NCI-H128 (cell line): ENCODE measurements at regions not wholly inside any gene's neighbourhood (a gene's known extent, or its start where the extent isn't known, plus 50 kb on each side); places are given as distances from the start of the nearest gene placed in this dataset.
"Not testable (repeated sequence)": the region's sequence is repeated elsewhere in the genome, so short reads cannot be mapped to it uniquely, and the experiment has no call there.

Experiments used
- DNase-seq: peaks from one replicate; lab custom pipeline; 2025; ENCODE audit not compliant: unreplicated experiment; lab: John Stamatoyannopoulos, UW

- DNase-seq, result no peak
Observed at GRCh38 chrX:95762716-95763115, 921.9 kb upstream of the DIAPH2 start.

DNA sequence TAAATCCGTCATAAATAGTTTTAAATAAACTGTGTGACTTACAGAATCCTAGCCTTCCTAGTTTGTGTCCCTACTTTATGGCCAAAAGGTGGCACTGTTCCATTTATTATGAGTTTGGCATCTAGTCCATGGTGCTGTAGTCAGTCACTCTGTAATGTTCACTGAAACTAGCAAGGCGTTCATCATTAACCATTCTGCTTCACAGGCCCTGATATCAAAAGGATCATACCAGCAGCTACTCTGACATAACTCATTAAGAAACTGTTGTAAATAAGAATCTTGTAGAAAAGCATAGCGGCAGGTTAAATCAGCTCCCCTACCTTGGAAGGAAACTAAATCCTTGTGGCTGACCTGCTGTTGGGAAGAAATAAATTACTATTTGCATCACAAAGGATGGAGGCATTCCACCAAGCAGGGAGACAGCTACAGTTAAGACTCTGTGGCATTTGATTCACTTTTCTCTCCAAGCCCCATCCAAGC lies 919.6 kb upstream of the DIAPH2 start:
- no peak for DNase-seq

DNA sequence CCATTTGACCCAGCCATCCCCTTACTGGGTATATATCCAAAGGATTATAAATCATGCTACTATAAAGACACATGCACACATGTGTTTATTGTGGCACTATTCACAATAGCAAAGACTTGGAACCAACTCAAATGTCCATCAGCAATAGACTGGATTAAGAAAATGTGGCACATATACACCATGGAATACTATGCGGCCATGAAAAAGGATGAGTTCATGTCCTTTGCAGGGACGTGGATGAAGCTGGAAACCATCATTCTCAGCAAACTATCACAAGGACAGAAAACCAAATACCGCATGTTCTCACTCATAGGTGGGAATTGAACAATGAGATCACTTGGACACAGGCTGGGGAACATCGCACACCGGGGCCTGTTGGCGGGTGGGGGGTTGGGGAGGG lies 913.4 kb upstream of the DIAPH2 start:
- not testable (repeated sequence) for DNase-seq

- no peak for DNase-seq
Observed at GRCh38 chrX:95791876-95792275, 892.8 kb upstream of the DIAPH2 start.

GRCh38 chrX:95797344-95797743 lies 887.3 kb upstream of the DIAPH2 start:
- no peak for DNase-seq

DNA sequence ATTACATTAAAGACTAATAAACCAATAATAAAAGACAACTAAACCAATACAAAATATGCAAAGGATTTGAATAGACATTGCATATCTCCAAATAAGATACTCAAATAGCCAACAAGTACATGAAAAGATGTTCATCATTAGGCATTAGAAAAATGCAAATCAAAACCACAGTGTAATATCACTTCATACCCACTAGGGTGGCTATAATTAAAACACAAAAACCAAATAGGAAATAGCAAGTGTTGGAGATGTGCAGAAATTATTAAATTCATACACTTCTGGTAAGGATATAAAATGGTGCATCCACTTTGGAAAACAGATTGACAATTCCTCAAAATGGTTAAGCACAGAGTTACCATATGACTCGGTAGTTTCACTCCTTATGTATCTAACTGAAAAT lies 860.8 kb upstream of the DIAPH2 start:
- DNase-seq, result no peak

DNA sequence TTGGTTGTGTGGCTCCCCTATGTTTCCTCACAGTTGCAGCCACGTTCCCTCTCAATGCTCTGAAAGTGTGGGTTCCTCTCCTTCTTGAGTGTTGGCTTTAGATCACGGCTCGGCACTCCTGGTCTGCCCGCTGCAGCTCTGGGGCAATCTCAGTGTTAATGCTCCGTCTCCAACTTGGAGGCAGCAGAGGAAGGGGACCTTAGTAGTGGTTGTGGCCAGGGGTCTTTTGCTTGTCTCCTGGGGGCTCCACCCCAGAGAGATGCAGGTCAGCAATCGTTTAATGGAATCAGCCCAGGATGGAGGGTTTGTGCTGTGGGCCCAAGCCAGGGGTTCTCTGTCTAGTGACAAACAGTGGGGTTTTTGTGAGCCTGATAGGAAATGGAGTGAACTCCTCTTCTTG lies 849.4 kb upstream of the DIAPH2 start:
- DNase-seq, result no peak

DNA sequence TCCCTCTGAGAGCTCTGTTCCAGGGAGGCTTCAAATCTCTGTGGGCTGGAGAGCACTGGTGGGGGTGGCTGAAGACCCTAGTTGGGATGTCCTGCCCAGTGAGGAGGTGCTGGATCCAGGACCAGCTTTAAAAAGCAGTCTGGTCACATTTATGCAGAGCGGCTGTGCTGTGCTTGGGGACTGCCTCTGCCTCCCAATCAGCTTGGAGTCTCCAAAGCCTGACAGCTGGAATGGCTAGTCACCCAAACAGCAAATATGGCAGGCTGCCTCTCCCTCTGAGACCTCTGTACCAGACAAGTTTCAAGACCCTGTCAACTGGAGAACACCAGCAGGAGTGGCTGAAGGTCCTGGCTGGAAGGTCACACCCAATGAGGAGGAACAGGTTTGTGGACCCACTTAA lies 848.1 kb upstream of the DIAPH2 start:
- no peak for DNase-seq

GRCh38 chrX:95841863-95842262 lies 842.8 kb upstream of the DIAPH2 start:
- no peak for DNase-seq

DNA sequence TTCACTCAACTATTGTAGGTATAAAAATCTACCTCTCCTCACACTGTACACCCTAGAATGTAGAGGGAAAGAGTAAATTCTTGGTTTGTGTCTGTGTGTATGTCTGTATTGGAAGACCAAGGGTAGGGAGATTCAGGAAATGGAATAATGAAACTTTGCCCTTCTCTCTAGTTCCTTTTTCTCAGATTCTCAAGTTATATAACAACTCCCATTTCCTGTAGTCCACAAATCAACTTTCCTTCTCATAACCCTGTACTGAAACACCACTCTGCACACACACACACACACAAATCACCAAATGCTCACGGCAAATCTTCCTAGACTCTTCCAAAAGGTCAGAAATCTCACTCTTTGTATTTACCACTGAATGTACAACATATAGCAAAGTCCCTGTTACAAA lies 824.5 kb upstream of the DIAPH2 start:
- DNase-seq, result no peak

DNA sequence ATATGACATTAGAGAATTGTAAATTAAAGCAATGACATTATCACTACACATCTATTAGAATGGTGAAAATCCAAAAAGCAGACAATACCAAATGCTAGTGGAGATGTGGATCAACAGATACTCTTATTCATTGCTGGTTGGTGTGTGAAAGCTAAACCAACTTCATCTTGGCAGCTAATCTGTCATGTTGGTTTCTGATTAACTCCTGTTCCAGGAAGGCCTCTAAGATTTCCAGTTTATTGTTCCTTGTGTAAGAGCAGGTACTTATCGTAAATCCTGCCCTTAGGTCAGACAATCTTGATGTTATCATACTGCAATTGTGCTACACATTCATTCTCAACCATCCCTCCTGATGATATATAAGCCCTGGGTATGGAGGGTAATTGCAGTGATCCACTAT lies 809.0 kb upstream of the DIAPH2 start:
- DNase-seq, result no peak

- no peak for DNase-seq
Observed at GRCh38 chrX:95878874-95879273, 805.8 kb upstream of the DIAPH2 start.

DNA sequence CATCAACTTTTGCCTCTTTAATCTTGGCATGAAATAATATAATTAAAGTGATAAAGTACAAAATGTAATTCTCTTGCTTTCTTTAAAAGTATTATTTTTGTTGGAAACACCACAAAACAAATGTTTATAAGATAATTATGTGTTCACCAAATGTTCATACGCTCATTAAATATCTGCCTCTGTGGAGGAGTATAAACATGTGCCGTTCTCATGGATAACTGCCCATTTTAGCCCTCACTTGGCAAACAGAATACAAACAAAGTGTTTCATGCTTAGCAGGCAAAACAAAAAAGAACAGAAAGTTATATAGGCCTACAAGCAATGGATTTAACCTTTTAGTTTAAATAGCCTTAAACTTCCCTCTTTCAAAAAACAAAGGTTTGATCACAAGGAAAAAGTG lies 800.5 kb upstream of the DIAPH2 start:
- no peak for DNase-seq

DNA sequence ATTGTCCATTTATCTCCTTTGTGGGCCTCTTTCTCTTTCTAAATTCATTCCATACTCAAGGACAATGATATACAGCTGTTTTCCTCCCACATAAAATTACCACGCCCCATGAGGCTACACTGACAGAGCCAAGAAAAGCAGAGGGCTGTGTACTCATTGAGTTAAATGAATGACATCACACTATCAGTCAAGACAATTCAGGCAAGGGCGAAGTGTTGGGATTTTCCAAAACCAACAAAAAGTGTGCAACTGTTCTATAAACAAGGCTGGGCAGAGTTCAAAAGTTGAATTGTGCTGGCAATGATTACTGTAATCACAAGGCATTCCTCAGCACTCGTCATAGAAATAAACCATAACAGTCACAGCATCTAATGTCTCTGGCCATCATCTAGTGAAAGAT lies 799.6 kb upstream of the DIAPH2 start:
- DNase-seq, result no peak

GRCh38 chrX:95889279-95889678 lies 795.4 kb upstream of the DIAPH2 start:
- no peak for DNase-seq

GRCh38 chrX:95893636-95894035 lies 791.0 kb upstream of the DIAPH2 start:
- no peak for DNase-seq

- DNase-seq, result no peak
Observed at GRCh38 chrX:95903490-95903889, 781.2 kb upstream of the DIAPH2 start.

DNA sequence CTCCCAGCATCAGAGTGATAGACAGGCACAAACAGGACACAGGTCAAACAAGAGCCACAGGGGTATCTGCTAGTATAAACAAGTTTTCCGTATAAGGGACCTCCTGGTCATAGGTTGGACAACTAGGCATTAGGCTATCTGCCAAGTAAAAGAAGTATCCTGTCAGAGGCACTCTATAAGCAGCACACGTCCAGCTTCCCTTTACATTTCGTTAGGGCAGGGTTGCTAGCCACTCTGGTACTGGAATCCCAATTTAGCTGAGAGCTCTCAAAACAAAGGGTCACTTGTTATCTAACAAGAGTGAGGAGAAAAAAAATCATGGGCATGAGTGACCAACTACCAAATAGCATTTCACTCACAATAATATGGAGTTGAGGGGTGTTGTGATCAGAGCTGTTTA lies 780.7 kb upstream of the DIAPH2 start:
- DNase-seq, result no peak

GRCh38 chrX:95907081-95907480 lies 777.6 kb upstream of the DIAPH2 start:
- no peak for DNase-seq

DNA sequence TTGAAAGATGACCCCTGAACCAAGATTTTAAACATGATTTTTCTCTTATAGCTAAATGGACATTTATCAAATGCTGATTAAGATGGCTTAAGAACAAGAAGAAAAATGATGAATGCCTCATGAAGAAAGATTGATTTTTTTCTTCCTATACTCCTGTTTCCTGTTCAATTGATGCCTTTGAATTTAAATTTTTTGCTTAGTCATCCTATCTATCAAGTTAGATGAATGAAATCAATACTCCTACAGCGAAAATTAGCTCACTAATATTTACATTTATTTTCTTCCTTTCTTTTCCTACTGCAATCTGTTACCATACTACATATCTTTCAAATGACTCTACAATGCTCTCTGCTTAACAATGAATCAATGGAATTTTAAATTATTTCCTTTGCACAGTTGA lies 773.6 kb upstream of the DIAPH2 start:
- DNase-seq, result no peak

DNA sequence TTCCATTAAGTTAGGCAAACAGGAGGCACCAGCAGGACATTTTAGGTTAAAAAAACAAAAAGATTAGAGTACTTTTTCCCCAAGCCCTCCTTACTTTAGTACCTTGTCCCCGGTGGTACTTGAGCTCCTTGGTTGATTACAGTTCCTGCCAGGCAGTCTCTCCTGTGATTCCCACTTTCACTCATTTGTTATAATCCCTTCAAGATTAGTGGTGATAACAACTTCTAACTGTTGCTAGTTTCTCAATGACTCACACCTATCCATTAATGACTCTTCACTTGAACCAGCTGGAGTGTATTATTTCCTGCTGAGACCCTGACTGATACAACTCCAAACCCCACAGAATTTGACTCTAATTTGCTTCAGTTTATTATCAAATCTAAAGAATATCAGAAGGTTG lies 765.0 kb upstream of the DIAPH2 start:
- no peak for DNase-seq

- no peak for DNase-seq
Observed at GRCh38 chrX:95945528-95945927, 739.1 kb upstream of the DIAPH2 start.

GRCh38 chrX:95949588-95949987 lies 735.1 kb upstream of the DIAPH2 start:
- no peak for DNase-seq

- DNase-seq, result no peak
Observed at GRCh38 chrX:95950679-95951078, 734.0 kb upstream of the DIAPH2 start.
